Karpas-422 (cell line): ENCODE measurements at regions not wholly inside any gene's neighbourhood (a gene's known extent, or its start where the extent isn't known, plus 50 kb on each side); places are given as distances from the start of the nearest gene placed in this dataset.

Experiments
- DNase-seq: peaks from one replicate; pipeline ENCODE4 v3.0.0-alpha.2; 2015
- H2AFZ ChIP-seq: fragments of 200-600 bp; sonication (generic); 2 replicates; pipeline ENCODE4 v1.6.1; 2014; ENCODE audit warnings: antibody characterized with exemption, low read length, mixed read lengths
- H3K27ac ChIP-seq: fragments of 200-600 bp; sonication (generic); 2 replicates; pipeline ENCODE4 v1.5.1; 2014; ENCODE audit warnings: mild to moderate bottlenecking, low read length, moderate library complexity
- H3K27me3 ChIP-seq: fragments of 200-600 bp; sonication (generic); 2 replicates; pipeline ENCODE4 v1.6.1; 2014; ENCODE audit warnings: low read length, mixed read lengths
- H3K36me3 ChIP-seq: fragments of 200-600 bp; sonication (generic); 2 replicates; pipeline ENCODE4 v1.6.1; 2014; ENCODE audit warnings: low read length, mixed read lengths; ENCODE audit not compliant: insufficient read depth
- H3K4me1 ChIP-seq: fragments of 200-600 bp; sonication (generic); 2 replicates; pipeline ENCODE4 v1.6.1; 2014; ENCODE audit warnings: mild to moderate bottlenecking, low read length, mixed read lengths
- H3K4me2 ChIP-seq: fragments of 200-600 bp; sonication (generic); 2 replicates; pipeline ENCODE4 v1.6.1; 2014; ENCODE audit warnings: low read length, low read depth, mild to moderate bottlenecking; ENCODE audit not compliant: poor library complexity, severe bottlenecking
- H3K4me3 ChIP-seq: fragments of 200-600 bp; sonication (generic); 2 replicates; pipeline ENCODE4 v1.5.1; 2014; ENCODE audit warnings: mild to moderate bottlenecking, antibody characterized with exemption, low read length, mixed read lengths
- H3K79me2 ChIP-seq: fragments of 200-600 bp; sonication (generic); 2 replicates; pipeline ENCODE4 v1.6.1; 2014; ENCODE audit warnings: mild to moderate bottlenecking, low read length, mixed read lengths
- H3K9ac ChIP-seq: fragments of 200-600 bp; sonication (generic); 2 replicates; pipeline ENCODE4 v1.6.0; 2014; ENCODE audit warnings: low read length
- H3K9me2 ChIP-seq: fragments of 200-600 bp; sonication (generic), shearing (Covaris generic); replicated peaks from 2 replicates; pipeline ENCODE4 v1.6.0; 2014; ENCODE audit warnings: mild to moderate bottlenecking, low read length, moderate library complexity; ENCODE audit not compliant: insufficient read depth
- H3K9me3 ChIP-seq: fragments of 300-700, 200-600 bp; sonication (generic); 2 replicates; pipeline ENCODE4 v1.6.1; 2014; ENCODE audit warnings: low read length, mixed read lengths
- H4K20me1 ChIP-seq: fragments of 200-600 bp; sonication (generic); 2 replicates; pipeline ENCODE4 v1.6.1; 2014; ENCODE audit warnings: mild to moderate bottlenecking, antibody characterized with exemption, low read length, low read depth; ENCODE audit not compliant: insufficient read depth

DNA sequence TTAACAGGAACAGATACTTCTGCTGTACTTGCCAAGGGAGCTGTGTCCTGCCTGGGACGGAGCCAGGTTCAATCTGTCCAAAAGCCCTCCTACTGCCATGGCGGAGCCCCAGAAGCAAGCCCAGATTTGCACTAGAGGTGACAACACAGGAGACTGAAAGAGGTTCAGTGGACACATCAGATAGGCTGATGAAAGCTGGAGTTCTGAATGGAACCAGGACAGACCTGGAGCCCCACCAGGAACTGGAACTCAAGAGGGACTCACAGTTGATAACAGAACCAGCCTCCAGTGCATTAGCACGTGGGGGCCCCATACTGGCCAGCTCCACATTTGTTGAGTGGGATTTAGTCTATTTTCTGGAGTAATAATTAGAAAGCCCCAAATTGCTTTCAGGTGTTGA, 315.5 kb downstream of the ARRDC4 start:
- Histone ChIP-seq H2AFZ (no peak overlapping the region), H3K79me2 (no peaks in the 10 kb centered on the region), H3K9me2 (0 out of 2 replicates have a peak, but pooled peaks cover 3% of the 10 kb centered on the region), H3K27ac (no peak overlapping the region), H3K9ac (no peak overlapping the region), H3K27me3 (no peaks in the 10 kb centered on the region), H4K20me1 (no peaks in the 10 kb centered on the region), H3K4me3 (no peak overlapping the region), H3K4me2 (no peak overlapping the region), H3K36me3 (no peaks in the 10 kb centered on the region), H3K4me1 (no peaks in the 10 kb centered on the region), H3K9me3 (no peaks in the 10 kb centered on the region; the same call in 1 of the 2 replicates)
- no peak for DNase-seq

- Histone ChIP-seq H3K27me3 (no peaks in the 10 kb centered on the region), H3K9ac (no peak overlapping the region), H3K79me2 (no peaks in the 10 kb centered on the region), H3K9me3 (no peaks in the 10 kb centered on the region; the same call in 1 of the 2 replicates), H2AFZ (no peak overlapping the region), H3K4me3 (no peak overlapping the region), H3K27ac (no peak overlapping the region), H3K4me1 (no peaks in the 10 kb centered on the region), H4K20me1 (no peaks in the 10 kb centered on the region), H3K4me2 (no peak overlapping the region), H3K36me3 (no peaks in the 10 kb centered on the region), H3K9me2 (no peaks in the 10 kb centered on the region)
- no peak for DNase-seq
Observed at GRCh38 chr15:98277602-98278001, 317.1 kb downstream of the ARRDC4 start.

DNA sequence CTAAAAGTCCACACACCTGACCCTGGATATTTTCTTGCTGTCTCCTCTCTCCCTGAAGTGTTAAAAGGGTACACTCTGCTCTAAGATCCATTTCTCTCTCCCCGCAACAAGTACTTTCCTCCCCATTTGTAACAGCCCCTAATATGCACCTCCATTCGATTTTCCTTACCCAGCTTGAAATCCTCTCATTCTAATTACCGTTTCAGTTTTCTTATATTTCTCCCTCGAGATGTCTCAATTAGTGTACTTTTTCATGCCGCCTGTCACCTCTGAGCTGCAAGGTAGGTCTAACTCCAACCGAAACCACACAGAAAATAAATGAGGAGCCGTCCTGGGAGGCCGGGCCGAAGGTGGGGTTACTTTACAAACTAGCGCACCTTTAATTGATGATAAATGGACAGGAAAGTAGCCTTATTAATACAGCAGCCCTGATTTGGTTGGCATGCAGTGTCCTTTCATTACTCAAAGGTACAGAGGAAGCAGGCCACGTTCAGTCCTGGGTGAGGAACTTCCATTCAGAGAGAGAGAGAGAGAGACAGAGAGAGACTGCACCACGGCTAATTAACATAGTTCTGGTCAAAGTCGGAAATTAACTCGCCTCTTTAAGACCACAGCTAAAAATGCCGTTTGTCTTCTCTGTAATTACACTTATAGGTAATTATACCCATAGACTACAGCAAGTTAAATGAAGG, 319.9 kb downstream of the ARRDC4 start:
- Histone ChIP-seq H3K9me3 (peaks cover 4% of the 10 kb centered on the region; the same call in 1 of the 2 replicates), H2AFZ (no peak overlapping the region), H3K4me3 (no peak overlapping the region), H4K20me1 (no peaks in the 10 kb centered on the region), H3K79me2 (no peaks in the 10 kb centered on the region), H3K27me3 (no peaks in the 10 kb centered on the region), H3K9me2 (no peaks in the 10 kb centered on the region), H3K36me3 (no peaks in the 10 kb centered on the region), H3K27ac (no peak overlapping the region), H3K4me2 (no peak overlapping the region), H3K4me1 (no peaks in the 10 kb centered on the region), H3K9ac (no peak overlapping the region)
- DNase-seq, result no peak

DNA sequence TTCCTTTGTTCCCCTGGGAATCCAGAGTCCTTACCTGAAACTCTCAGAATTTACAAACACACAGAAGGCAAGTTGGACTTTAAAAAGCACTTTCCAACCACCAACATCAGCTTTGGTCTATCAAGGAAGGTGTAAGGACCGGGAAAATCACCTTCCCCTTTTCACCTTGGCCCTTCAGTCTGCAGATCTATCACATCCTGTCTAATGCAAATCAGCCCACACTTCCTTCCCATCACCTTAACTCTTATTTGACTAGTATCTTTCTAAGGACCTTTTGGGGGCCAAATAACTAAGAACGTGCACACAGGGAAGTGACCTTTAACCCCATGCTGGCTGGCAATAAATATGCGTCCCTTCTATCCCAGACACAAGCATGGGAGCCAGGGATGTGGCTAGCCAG, 320.6 kb downstream of the ARRDC4 start:
- Histone ChIP-seq H3K27me3 (no peaks in the 10 kb centered on the region), H3K9me2 (no peaks in the 10 kb centered on the region), H3K4me3 (no peak overlapping the region), H3K36me3 (no peaks in the 10 kb centered on the region), H4K20me1 (no peaks in the 10 kb centered on the region), H3K4me2 (no peak overlapping the region), H3K9ac (no peak overlapping the region), H3K9me3 (peaks cover 4% of the 10 kb centered on the region; the same call in 1 of the 2 replicates), H3K27ac (no peak overlapping the region), H3K79me2 (no peaks in the 10 kb centered on the region), H2AFZ (no peak overlapping the region), H3K4me1 (no peaks in the 10 kb centered on the region)
- DNase-seq, result no peak

DNA sequence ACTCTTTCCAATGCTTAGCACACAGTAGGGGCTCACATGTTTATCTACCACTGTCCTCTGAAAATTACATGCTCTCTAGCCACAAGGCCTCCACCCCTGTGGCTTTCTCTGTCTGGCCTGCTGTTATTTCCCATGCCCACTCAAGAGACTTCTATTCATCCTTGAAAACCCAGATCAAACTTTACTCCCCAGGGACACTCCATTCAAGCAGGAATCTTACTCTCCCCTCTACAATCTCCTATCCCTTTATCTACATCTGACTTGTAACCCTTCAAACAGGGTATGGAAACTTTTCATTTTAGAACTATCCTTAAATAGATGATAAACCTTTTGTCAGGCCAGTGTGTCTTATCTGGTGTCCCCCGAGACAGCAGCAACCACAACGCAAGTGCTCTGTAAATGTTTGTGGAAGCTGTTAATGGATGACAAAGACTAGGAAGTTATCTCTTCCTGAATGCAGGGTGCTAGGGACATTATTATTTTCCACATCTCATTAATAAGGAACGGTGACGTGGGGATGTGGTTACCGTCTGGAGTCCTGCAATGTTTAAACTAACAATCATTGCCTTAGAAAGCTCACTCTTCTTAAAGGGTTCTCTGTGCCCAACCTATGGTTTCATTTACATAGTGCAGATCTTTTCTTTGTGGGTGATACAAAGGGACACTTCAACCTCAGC, 322.3 kb downstream of the ARRDC4 start:
- DNase-seq, result no peak
- Histone ChIP-seq H3K79me2 (no peaks in the 10 kb centered on the region), H3K9me3 (peaks cover 4% of the 10 kb centered on the region; the same call in 1 of the 2 replicates), H3K9me2 (no peaks in the 10 kb centered on the region), H3K9ac (no peak overlapping the region), H3K27me3 (no peaks in the 10 kb centered on the region), H2AFZ (no peak overlapping the region), H3K4me1 (no peaks in the 10 kb centered on the region), H4K20me1 (no peaks in the 10 kb centered on the region), H3K4me3 (no peak overlapping the region), H3K4me2 (no peak overlapping the region), H3K36me3 (no peaks in the 10 kb centered on the region), H3K27ac (no peak overlapping the region)

- no peaks in the 10 kb centered on the region for H3K4me1 ChIP-seq
- H3K4me3 ChIP-seq, result no peak overlapping the region
- no peak for DNase-seq
- H3K79me2 ChIP-seq, result no peaks in the 10 kb centered on the region
- H3K4me2 ChIP-seq, result no peak overlapping the region
- H3K36me3 ChIP-seq, result no peaks in the 10 kb centered on the region
- no peaks in the 10 kb centered on the region for H4K20me1 ChIP-seq
- no peaks in the 10 kb centered on the region for H3K27me3 ChIP-seq
- no peak overlapping the region for H2AFZ ChIP-seq
- no peak overlapping the region for H3K9ac ChIP-seq
- peaks cover 4% of the 10 kb centered on the region; the same call in 1 of the 2 replicates for H3K9me3 ChIP-seq
- H3K27ac ChIP-seq, result no peak overlapping the region
- no peaks in the 10 kb centered on the region for H3K9me2 ChIP-seq
Observed at GRCh38 chr15:98286200-98286599, 325.7 kb downstream of the ARRDC4 start.

GRCh38 chr15:98286831-98287230, 326.3 kb downstream of the ARRDC4 start:
- Histone ChIP-seq H3K4me3 (no peak overlapping the region), H4K20me1 (no peaks in the 10 kb centered on the region), H2AFZ (no peak overlapping the region), H3K36me3 (no peaks in the 10 kb centered on the region), H3K4me2 (no peak overlapping the region), H3K79me2 (no peaks in the 10 kb centered on the region), H3K9me3 (peaks cover 4% of the 10 kb centered on the region; the same call in 1 of the 2 replicates), H3K4me1 (no peaks in the 10 kb centered on the region), H3K27me3 (no peaks in the 10 kb centered on the region), H3K27ac (no peak overlapping the region), H3K9ac (no peak overlapping the region), H3K9me2 (no peaks in the 10 kb centered on the region)
- no peak for DNase-seq

DNA sequence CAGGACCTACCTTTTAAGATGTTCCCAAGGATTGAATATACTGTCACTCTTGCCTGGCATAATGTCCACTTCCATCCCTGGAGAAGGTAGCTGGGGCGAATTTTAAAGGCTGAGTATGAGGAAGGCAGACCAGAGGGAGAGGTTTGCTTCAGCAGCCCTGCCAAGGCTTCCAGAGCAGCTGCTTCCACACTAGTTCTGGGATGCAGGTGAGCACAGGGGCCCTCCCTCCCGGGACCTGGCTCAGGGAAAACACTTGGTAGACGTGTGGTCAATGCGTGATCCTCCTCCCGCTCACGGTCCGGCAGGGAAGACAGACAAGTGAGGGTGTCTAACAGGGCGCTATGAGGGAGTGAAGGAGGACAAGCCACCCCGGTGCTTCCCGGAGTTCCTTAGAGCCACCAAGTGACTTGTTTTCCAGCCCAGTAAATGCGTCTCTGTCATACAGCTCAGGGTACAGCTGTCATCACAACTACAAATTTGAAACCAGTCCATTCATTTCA, 327.6 kb downstream of the ARRDC4 start:
- Histone ChIP-seq H3K4me1 (no peaks in the 10 kb centered on the region), H3K9ac (no peak overlapping the region), H3K9me3 (peaks cover 4% of the 10 kb centered on the region; the same call in 1 of the 2 replicates), H3K9me2 (no peaks in the 10 kb centered on the region), H4K20me1 (no peaks in the 10 kb centered on the region), H3K4me3 (no peak overlapping the region), H2AFZ (no peak overlapping the region), H3K27ac (no peak overlapping the region), H3K79me2 (no peaks in the 10 kb centered on the region), H3K27me3 (no peaks in the 10 kb centered on the region), H3K36me3 (no peaks in the 10 kb centered on the region), H3K4me2 (no peak overlapping the region)
- no peak for DNase-seq
